ENCODE measurements at regions not wholly inside any gene's neighbourhood (a gene's known extent, or its start where the extent isn't known, plus 50 kb on each side); places are given as distances from the start of the nearest gene placed in this dataset.

GRCh38 chr16:74123826-74124225 is 172.8 kb upstream of the PSMD7 start:
- Histone ChIP-seq H3K4me3 (ENCODE audit: extremely low read depth, insufficient read depth, low read length, poor library complexity, severe bottlenecking) (no peak overlapping the region), H3K4me1 (ENCODE audit: control insufficient read depth, insufficient read depth, low read length, poor library complexity, severe bottlenecking) (no peaks in the 10 kb centered on the region)
- 100% methylated on average over 1 of the region's 1 CpG; no CpG with 5 or more reads in 1 of the 2 experiments for WGBS, 2 experiments (ENCODE audit: insufficient coverage in 2 of 2)

GRCh38 chr16:74123195-74123594 is 173.4 kb upstream of the PSMD7 start:
- H3K36me3 ChIP-seq (ENCODE audit: control insufficient read depth, insufficient read depth, low read length): no peaks in the 10 kb centered on the region
- no peak overlapping the region for H3K27ac ChIP-seq (ENCODE audit: low read depth, low read length, severe bottlenecking)
- 83% methylated on average over 1 of the region's 4 CpGs for WGBS, 2 experiments (ENCODE audit: insufficient coverage in 2 of 2)
- H3K4me1 ChIP-seq (ENCODE audit: control insufficient read depth, insufficient read depth, low read length, poor library complexity, severe bottlenecking): no peaks in the 10 kb centered on the region
- H3K4me3 ChIP-seq (ENCODE audit: extremely low read depth, insufficient read depth, low read length, poor library complexity, severe bottlenecking): no peak overlapping the region
- H3K9me3 ChIP-seq (ENCODE audit: control insufficient read depth, low read length): no peaks in the 10 kb centered on the region

More at GRCh38 chr16:74123826-74124225, 172.8 kb upstream of the PSMD7 start:
- Histone ChIP-seq H3K36me3 (ENCODE audit: control insufficient read depth, insufficient read depth, low read length) (no peaks in the 10 kb centered on the region), H3K27ac (ENCODE audit: low read depth, low read length, severe bottlenecking) (no peak overlapping the region), H3K9me3 (ENCODE audit: control insufficient read depth, low read length) (no peaks in the 10 kb centered on the region)

- Histone ChIP-seq H3K4me1 (ENCODE audit: control insufficient read depth, insufficient read depth, low read length, poor library complexity, severe bottlenecking) (no peaks in the 10 kb centered on the region), H3K36me3 (ENCODE audit: control insufficient read depth, insufficient read depth, low read length) (no peaks in the 10 kb centered on the region), H3K4me3 (ENCODE audit: extremely low read depth, insufficient read depth, low read length, poor library complexity, severe bottlenecking) (no peak overlapping the region), H3K9me3 (ENCODE audit: control insufficient read depth, low read length) (no peaks in the 10 kb centered on the region), H3K27ac (ENCODE audit: low read depth, low read length, severe bottlenecking) (no peak overlapping the region)
- WGBS, 2 experiments (ENCODE audit: insufficient coverage in 2 of 2): 82 to 93% methylated on average over 4 of the region's 4 CpGs
Observed at GRCh38 chr16:74117798-74118197, 178.8 kb upstream of the PSMD7 start.

- Histone ChIP-seq H3K4me1 (ENCODE audit: control insufficient read depth, insufficient read depth, low read length, poor library complexity, severe bottlenecking) (no peaks in the 10 kb centered on the region), H3K36me3 (ENCODE audit: control insufficient read depth, insufficient read depth, low read length) (no peaks in the 10 kb centered on the region), H3K9me3 (ENCODE audit: control insufficient read depth, low read length) (no peaks in the 10 kb centered on the region), H3K4me3 (ENCODE audit: extremely low read depth, insufficient read depth, low read length, poor library complexity, severe bottlenecking) (no peak overlapping the region), H3K27ac (ENCODE audit: low read depth, low read length, severe bottlenecking) (no peak overlapping the region)
- 95% methylated on average over 7 to 8 of the region's 8 CpGs for WGBS, 2 experiments (ENCODE audit: insufficient coverage in 2 of 2)
Observed at GRCh38 chr16:74113545-74113944, 183.1 kb upstream of the PSMD7 start.

- H3K4me3 ChIP-seq (ENCODE audit: extremely low read depth, insufficient read depth, low read length, poor library complexity, severe bottlenecking): no peak overlapping the region
- no peak overlapping the region for H3K27ac ChIP-seq (ENCODE audit: low read depth, low read length, severe bottlenecking)
- H3K4me1 ChIP-seq (ENCODE audit: control insufficient read depth, insufficient read depth, low read length, poor library complexity, severe bottlenecking): no peaks in the 10 kb centered on the region
- WGBS, 2 experiments (ENCODE audit: insufficient coverage in 2 of 2): 80 to 90% methylated on average over 1 to 2 of the region's 2 CpGs
- H3K36me3 ChIP-seq (ENCODE audit: control insufficient read depth, insufficient read depth, low read length): no peaks in the 10 kb centered on the region
- no peaks in the 10 kb centered on the region for H3K9me3 ChIP-seq (ENCODE audit: control insufficient read depth, low read length)
Observed at GRCh38 chr16:74111456-74111982, 185.1 kb upstream of the PSMD7 start.

GRCh38 chr16:74107795-74108610 is 188.6 kb upstream of the PSMD7 start:
- Histone ChIP-seq H3K4me1 (ENCODE audit: control insufficient read depth, insufficient read depth, low read length, poor library complexity, severe bottlenecking) (no peaks in the 10 kb centered on the region), H3K4me3 (ENCODE audit: extremely low read depth, insufficient read depth, low read length, poor library complexity, severe bottlenecking) (no peak overlapping the region), H3K36me3 (ENCODE audit: control insufficient read depth, insufficient read depth, low read length) (no peaks in the 10 kb centered on the region), H3K27ac (ENCODE audit: low read depth, low read length, severe bottlenecking) (no peak overlapping the region), H3K9me3 (ENCODE audit: control insufficient read depth, low read length) (no peaks in the 10 kb centered on the region)
- 69 to 75% methylated on average over 6 to 9 of the region's 18 CpGs for WGBS, 2 experiments (ENCODE audit: insufficient coverage in 2 of 2)

GRCh38 chr16:74104022-74104421 is 192.6 kb upstream of the PSMD7 start:
- Histone ChIP-seq H3K9me3 (ENCODE audit: control insufficient read depth, low read length) (no peaks in the 10 kb centered on the region), H3K4me3 (ENCODE audit: extremely low read depth, insufficient read depth, low read length, poor library complexity, severe bottlenecking) (no peak overlapping the region), H3K4me1 (ENCODE audit: control insufficient read depth, insufficient read depth, low read length, poor library complexity, severe bottlenecking) (no peaks in the 10 kb centered on the region), H3K27ac (ENCODE audit: low read depth, low read length, severe bottlenecking) (no peak overlapping the region), H3K36me3 (ENCODE audit: control insufficient read depth, insufficient read depth, low read length) (no peaks in the 10 kb centered on the region)
- WGBS, 2 experiments (ENCODE audit: insufficient coverage in 2 of 2): 45% methylated on average over 2 of the region's 2 CpGs; no CpG with 5 or more reads in 1 of the 2 experiments

- Histone ChIP-seq H3K4me1 (ENCODE audit: control insufficient read depth, insufficient read depth, low read length, poor library complexity, severe bottlenecking) (no peaks in the 10 kb centered on the region), H3K4me3 (ENCODE audit: extremely low read depth, insufficient read depth, low read length, poor library complexity, severe bottlenecking) (no peak overlapping the region), H3K36me3 (ENCODE audit: control insufficient read depth, insufficient read depth, low read length) (no peaks in the 10 kb centered on the region), H3K27ac (ENCODE audit: low read depth, low read length, severe bottlenecking) (no peak overlapping the region), H3K9me3 (ENCODE audit: control insufficient read depth, low read length) (no peaks in the 10 kb centered on the region)
- no CpG with 5 or more reads among the region's 1 CpG for WGBS, 2 experiments (ENCODE audit: insufficient coverage in 2 of 2)
Observed at GRCh38 chr16:74101379-74102137, 195.1 kb upstream of the PSMD7 start.

- no peak overlapping the region for H3K4me3 ChIP-seq (ENCODE audit: extremely low read depth, insufficient read depth, low read length, poor library complexity, severe bottlenecking)
- H3K36me3 ChIP-seq (ENCODE audit: control insufficient read depth, insufficient read depth, low read length): no peaks in the 10 kb centered on the region
- no peaks in the 10 kb centered on the region for H3K9me3 ChIP-seq (ENCODE audit: control insufficient read depth, low read length)
- H3K27ac ChIP-seq (ENCODE audit: low read depth, low read length, severe bottlenecking): no peak overlapping the region
- 21 to 43% methylated on average over 1 to 2 of the region's 7 CpGs for WGBS, 2 experiments (ENCODE audit: insufficient coverage in 2 of 2)
- H3K4me1 ChIP-seq (ENCODE audit: control insufficient read depth, insufficient read depth, low read length, poor library complexity, severe bottlenecking): no peaks in the 10 kb centered on the region
Observed at GRCh38 chr16:74100395-74101326, 196.0 kb upstream of the PSMD7 start.

- H3K9me3 ChIP-seq (ENCODE audit: control insufficient read depth, low read length): no peaks in the 10 kb centered on the region
- WGBS, 2 experiments (ENCODE audit: insufficient coverage in 2 of 2): 66 to 71% methylated on average over 4 to 8 of the region's 8 CpGs
- H3K36me3 ChIP-seq (ENCODE audit: control insufficient read depth, insufficient read depth, low read length): no peaks in the 10 kb centered on the region
- H3K4me1 ChIP-seq (ENCODE audit: control insufficient read depth, insufficient read depth, low read length, poor library complexity, severe bottlenecking): no peaks in the 10 kb centered on the region
- no peak overlapping the region for H3K27ac ChIP-seq (ENCODE audit: low read depth, low read length, severe bottlenecking)
- H3K4me3 ChIP-seq (ENCODE audit: extremely low read depth, insufficient read depth, low read length, poor library complexity, severe bottlenecking): no peak overlapping the region
Observed at GRCh38 chr16:74099530-74099929, 197.1 kb upstream of the PSMD7 start.
